Femur (tissue), 1 donor: ENCODE measurements at regions not wholly inside any gene's neighbourhood (a gene's known extent, or its start where the extent isn't known, plus 50 kb on each side); places are given as distances from the start of the nearest gene placed in this dataset.
"Not testable (repeated sequence)": the region's sequence is repeated elsewhere in the genome, so short reads cannot be mapped to it uniquely, and the experiment has no call there.

Source experiments
- DNase-seq: peaks from one replicate; pipeline ENCODE4 v3.0.0-alpha.2; 2017

- no peak for DNase-seq
Measured at GRCh38 chr18:60898111-60898510, 435.1 kb upstream of the CDH20 start.

- DNase-seq: no peak
Measured at GRCh38 chr18:60905699-60906098, 427.5 kb upstream of the CDH20 start.

- DNase-seq: peak; percentile 35
Measured at GRCh38 chr18:60910534-60910933, 422.7 kb upstream of the CDH20 start.

- DNase-seq: no peak
Measured at GRCh38 chr18:60911504-60911903, 421.7 kb upstream of the CDH20 start.

- no peak for DNase-seq
Measured at GRCh38 chr18:60915160-60915559, 418.1 kb upstream of the CDH20 start.

GRCh38 chr18:60918862-60919261, 414.4 kb upstream of the CDH20 start:
- DNase-seq: not testable (repeated sequence)

- DNase-seq: no peak
Measured at GRCh38 chr18:60925892-60926291, 407.3 kb upstream of the CDH20 start.

- no peak for DNase-seq
Measured at GRCh38 chr18:60929966-60930365, 403.3 kb upstream of the CDH20 start.

GRCh38 chr18:60935041-60935910, 398.0 kb upstream of the CDH20 start:
- DNase-seq: no peak

- no peak for DNase-seq
Measured at GRCh38 chr18:60936101-60936500, 397.1 kb upstream of the CDH20 start.

GRCh38 chr18:60943297-60943696, 389.9 kb upstream of the CDH20 start:
- no peak for DNase-seq

- no peak for DNase-seq
Measured at GRCh38 chr18:60950634-60951033, 382.6 kb upstream of the CDH20 start.

GRCh38 chr18:60951091-60951490, 382.1 kb upstream of the CDH20 start:
- DNase-seq: no peak

- DNase-seq: no peak
Measured at GRCh38 chr18:60962625-60963024, 370.6 kb upstream of the CDH20 start.

GRCh38 chr18:60965856-60966255, 367.4 kb upstream of the CDH20 start:
- DNase-seq: no peak

GRCh38 chr18:60966876-60967275, 366.4 kb upstream of the CDH20 start:
- DNase-seq: no peak

GRCh38 chr18:60975420-60975819, 357.8 kb upstream of the CDH20 start:
- DNase-seq: no peak

GRCh38 chr18:60976976-60977375, 356.3 kb upstream of the CDH20 start:
- DNase-seq: no peak

GRCh38 chr18:60978338-60978737, 354.9 kb upstream of the CDH20 start:
- no peak for DNase-seq

- no peak for DNase-seq
Measured at GRCh38 chr18:60980422-60981005, 352.7 kb upstream of the CDH20 start.

GRCh38 chr18:60981682-60982328, 351.4 kb upstream of the CDH20 start:
- DNase-seq: no peak

- DNase-seq: no peak
Measured at GRCh38 chr18:60982329-60982695, 350.9 kb upstream of the CDH20 start.

GRCh38 chr18:60982928-60983327, 350.3 kb upstream of the CDH20 start:
- DNase-seq: no peak

GRCh38 chr18:60984510-60984909, 348.7 kb upstream of the CDH20 start:
- no peak for DNase-seq
